Adipocyte (in vitro differentiated cells): ENCODE measurements at regions not wholly inside any gene's neighbourhood (a gene's known extent, or its start where the extent isn't known, plus 50 kb on each side); places are given as distances from the start of the nearest gene placed in this dataset.
A peak's percentile ranks its signal among the peaks of the same experiment; 100 is the strongest.

Source experiments
- DNase-seq: peaks from one replicate; pipeline ENCODE4 v3.0.0-alpha.2; 2015; ENCODE audit warnings: low read depth
- H3K27me3 ChIP-seq: replicated peaks from 2 replicates; pipeline ENCODE4 v1.7.0; 2013; ENCODE audit warnings: mild to moderate bottlenecking, low read length, moderate library complexity; ENCODE audit not compliant: control insufficient read depth, insufficient read depth
- H3K36me3 ChIP-seq: 2 replicates; pipeline ENCODE4 v1.7.0; 2013; ENCODE audit warnings: low read length, mild to moderate bottlenecking, moderate library complexity; ENCODE audit not compliant: control insufficient read depth, insufficient read depth, severe bottlenecking
- H3K4me1 ChIP-seq: 2 replicates; pipeline ENCODE4 v1.7.0; 2013; ENCODE audit warnings: mild to moderate bottlenecking, low read length, moderate library complexity; ENCODE audit not compliant: control insufficient read depth, insufficient read depth
- H3K4me3 ChIP-seq: 2 replicates; pipeline ENCODE4 v1.7.0; 2013; ENCODE audit warnings: mild to moderate bottlenecking, low read length, moderate library complexity
- H3K9ac ChIP-seq: 2 replicates; pipeline ENCODE4 v1.7.0; 2013; ENCODE audit warnings: mild to moderate bottlenecking, low read length, moderate library complexity
- H3K9me3 ChIP-seq: 2 replicates; pipeline ENCODE4 v1.7.0; 2013; ENCODE audit warnings: mild to moderate bottlenecking, low read length, moderate library complexity; ENCODE audit not compliant: control insufficient read depth

DNA sequence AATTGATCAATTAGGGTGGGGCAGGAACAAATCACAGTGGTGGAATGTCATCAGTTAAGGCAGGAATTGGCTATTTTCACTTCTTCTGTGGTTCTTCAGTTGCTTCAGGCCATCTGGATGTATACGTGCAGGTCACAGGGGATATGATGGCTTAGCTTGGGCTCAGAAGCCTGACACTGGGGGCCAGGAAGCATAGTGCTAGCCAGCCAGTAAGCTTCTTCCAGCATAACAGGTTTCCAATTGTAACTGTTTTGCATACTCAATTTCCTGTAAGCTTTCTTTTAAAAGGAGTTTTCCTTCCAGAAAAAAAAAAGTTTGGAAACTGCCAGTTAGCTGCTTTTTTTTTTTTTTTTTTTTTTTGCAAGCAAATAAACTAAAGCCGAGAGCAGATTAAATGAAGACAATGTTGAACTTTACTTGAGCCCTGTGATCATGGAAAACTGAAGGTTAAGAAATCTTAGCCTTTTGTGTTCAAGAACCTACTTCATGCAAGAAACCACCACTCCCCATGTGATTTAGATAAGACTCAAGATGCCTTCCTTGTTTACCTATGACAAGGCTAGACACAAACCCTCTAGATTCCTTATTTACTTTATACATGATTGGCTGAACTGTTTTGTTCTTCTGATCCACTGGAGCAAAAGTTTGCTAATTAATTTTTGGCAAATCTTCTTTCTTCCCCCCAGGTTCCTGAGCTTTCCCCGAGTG, 126.9 kb upstream of the LINC00305 start:
- Histone ChIP-seq H3K36me3 (no peaks in the 10 kb centered on the region), H3K27me3 (no peaks in the 10 kb centered on the region), H3K4me3 (no peak overlapping the region), H3K9me3 (peaks cover 3% of the 10 kb centered on the region), H3K9ac (peak overlapping the region; percentile 34), H3K4me1 (peaks cover 3% of the 10 kb centered on the region)
- DNase-seq: no peak

DNA sequence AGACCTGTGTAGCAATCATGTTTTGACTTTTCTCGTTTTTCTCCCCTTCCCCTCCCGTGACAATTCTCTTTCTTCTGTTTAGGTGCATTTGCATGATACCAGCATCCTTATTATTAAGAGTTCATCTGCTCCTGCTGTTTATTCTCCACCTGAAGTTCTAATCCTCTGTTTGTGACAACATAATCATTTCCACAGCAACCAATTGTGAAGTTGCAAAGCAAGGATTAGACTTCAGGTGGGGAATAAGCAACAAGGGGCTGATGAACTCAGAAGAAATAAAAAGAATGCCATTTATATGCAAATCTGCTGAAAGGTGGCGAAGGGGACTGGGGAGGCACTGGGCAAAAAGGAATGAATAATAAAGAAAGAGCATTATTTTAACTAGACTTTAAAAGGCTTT, 124.8 kb upstream of the LINC00305 start:
- DNase-seq: no peak
- Histone ChIP-seq H3K9ac (no peak overlapping the region), H3K9me3 (peaks cover 3% of the 10 kb centered on the region), H3K4me3 (no peak overlapping the region), H3K4me1 (peaks cover 3% of the 10 kb centered on the region), H3K36me3 (no peaks in the 10 kb centered on the region), H3K27me3 (no peaks in the 10 kb centered on the region)

DNA sequence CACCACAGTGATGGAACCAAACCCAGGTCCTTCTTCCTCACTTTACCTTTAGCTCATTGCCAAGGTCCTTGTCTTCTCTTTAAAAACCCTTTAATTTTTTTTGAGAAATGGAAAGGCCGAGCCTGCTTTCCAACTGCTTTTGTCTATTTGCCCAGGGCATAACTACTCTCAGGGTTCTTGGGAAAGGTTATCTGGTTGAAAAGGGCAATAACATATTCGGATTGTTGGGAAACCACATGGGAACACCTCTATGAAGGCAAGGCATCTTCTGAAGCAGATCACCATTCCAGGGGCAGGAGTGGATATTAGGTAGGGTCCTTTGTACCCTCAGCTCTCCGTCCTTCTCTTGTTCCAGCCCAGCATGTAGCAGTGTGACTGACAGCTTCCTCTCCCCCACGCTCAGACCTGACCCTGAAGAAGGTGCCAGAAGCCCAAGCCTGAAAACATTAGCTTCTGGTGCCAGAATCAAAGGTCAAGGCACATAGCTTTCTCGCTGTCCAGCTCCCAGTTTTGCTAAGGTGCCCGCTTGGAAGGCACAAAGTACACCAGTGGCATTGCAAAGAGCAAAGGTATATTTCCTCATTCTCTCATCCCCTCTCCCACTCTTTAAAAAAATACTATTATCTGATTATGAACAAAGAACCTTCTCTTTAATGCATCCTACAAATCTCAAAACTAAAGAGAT, 123.2 kb upstream of the LINC00305 start:
- H3K9me3 ChIP-seq: no peaks in the 10 kb centered on the region
- no peak for DNase-seq
- H3K27me3 ChIP-seq: no peaks in the 10 kb centered on the region
- peaks cover 3% of the 10 kb centered on the region for H3K4me1 ChIP-seq
- H3K4me3 ChIP-seq: no peak overlapping the region
- H3K36me3 ChIP-seq: no peaks in the 10 kb centered on the region
- H3K9ac ChIP-seq: no peak overlapping the region

DNA sequence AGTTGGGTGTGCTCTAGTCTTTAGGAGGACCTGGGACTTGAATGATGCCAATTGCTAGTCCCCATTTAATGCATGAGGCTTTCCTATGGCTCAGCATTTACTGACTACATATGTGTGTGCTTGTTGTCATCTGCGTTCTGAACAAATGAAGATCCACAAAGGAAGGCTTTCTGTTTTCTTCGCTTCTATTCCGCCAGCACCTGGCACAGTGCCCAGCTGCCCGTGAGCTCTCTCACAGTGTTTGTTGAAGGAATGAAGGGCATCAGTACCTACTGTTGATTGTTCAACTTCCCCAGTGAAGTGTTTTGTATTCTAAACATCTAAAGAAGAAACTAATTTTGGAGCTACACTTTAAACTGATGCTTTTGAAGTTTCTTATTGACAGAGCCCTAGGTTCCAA, 122.4 kb upstream of the LINC00305 start:
- Histone ChIP-seq H3K27me3 (no peaks in the 10 kb centered on the region), H3K36me3 (no peaks in the 10 kb centered on the region), H3K9ac (no peak overlapping the region), H3K9me3 (no peaks in the 10 kb centered on the region), H3K4me3 (no peak overlapping the region), H3K4me1 (no peaks in the 10 kb centered on the region)
- DNase-seq: no peak

DNA sequence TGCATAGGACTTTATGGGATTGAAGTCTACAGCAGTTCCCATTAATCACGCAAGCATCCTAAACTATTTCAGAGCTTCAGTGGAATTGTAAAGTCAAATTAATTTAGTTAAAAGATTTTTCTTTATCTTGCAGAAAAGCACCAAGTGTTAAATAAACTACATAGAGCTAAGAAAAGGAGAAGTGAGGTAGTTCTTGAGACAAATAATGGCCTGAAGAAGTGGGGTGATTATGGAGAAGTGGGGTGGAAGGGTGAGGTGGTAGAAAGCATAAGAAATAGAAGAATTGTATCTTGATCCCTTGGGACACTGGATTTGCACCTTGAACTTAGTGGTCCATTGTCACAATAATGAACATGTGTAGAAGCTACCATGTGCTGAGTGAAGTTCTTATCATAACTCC, 121.7 kb upstream of the LINC00305 start:
- DNase-seq: no peak
- Histone ChIP-seq H3K9me3 (no peaks in the 10 kb centered on the region), H3K9ac (no peak overlapping the region), H3K27me3 (no peaks in the 10 kb centered on the region), H3K4me1 (no peaks in the 10 kb centered on the region), H3K4me3 (no peak overlapping the region), H3K36me3 (no peaks in the 10 kb centered on the region)

DNA sequence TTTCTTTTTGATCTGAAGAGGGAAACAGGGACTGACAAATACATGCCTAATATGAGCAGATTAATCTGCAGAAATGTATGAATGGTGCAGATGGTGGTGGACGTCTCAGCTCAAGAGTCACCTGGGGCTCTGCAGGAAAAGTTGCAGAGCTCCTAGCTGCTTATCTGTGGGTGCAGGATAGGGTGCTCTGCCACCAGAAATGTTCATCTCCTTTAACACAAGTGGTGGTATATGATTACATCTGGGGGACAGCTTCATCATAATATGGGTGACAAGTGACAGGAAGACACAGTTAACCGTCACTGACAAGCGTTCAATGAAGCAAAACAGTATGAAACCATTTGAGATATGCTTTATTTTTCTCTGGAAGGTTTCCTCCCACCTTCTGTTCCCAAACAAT, 121.2 kb upstream of the LINC00305 start:
- Histone ChIP-seq H3K9ac (no peak overlapping the region), H3K4me1 (no peaks in the 10 kb centered on the region), H3K36me3 (no peaks in the 10 kb centered on the region), H3K9me3 (no peaks in the 10 kb centered on the region), H3K4me3 (no peak overlapping the region), H3K27me3 (no peaks in the 10 kb centered on the region)
- DNase-seq: no peak

DNA sequence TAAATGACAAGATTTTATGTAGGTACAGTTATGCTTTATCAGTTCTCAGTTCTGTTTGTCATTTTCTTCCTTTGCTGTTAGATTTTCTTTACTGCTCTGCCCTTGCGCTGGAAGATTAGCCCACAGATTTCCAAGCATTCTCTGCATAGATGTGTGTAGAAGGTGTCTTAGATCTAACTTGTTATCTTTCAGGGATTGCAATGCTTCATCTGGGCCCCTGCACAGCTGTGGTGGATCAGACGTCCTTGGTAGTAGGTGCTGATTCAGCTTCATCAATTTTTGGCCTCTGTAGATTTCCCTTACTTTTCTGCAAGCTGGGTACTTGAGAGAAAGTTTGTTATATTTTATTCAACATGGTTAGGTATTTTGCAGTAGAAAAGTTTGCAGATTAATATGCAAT, 115.3 kb upstream of the LINC00305 start:
- no peak for DNase-seq
- Histone ChIP-seq H3K36me3 (no peaks in the 10 kb centered on the region), H3K4me1 (no peaks in the 10 kb centered on the region), H3K27me3 (no peaks in the 10 kb centered on the region), H3K9me3 (no peaks in the 10 kb centered on the region), H3K9ac (no peak overlapping the region), H3K4me3 (no peak overlapping the region)

DNA sequence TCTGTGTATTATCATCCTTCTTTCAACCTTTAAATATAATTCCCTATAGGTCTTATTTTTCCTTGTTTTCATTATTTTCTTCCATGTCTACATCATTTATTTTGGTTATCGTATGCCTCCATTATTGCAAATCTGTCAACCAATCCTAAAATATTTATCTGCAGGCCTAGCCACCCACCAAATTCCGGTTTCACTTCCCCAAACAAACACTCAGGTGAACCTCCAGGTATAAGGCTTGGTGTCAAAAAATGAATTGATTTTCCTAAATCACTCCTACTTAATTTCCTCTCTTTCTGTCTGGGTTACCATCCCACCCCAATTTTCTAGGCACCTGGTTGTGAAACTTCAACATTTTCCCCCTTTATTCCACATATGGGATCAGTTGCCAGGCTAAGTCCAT, 111.9 kb upstream of the LINC00305 start:
- no peaks in the 10 kb centered on the region for H3K36me3 ChIP-seq
- DNase-seq: no peak
- no peaks in the 10 kb centered on the region for H3K27me3 ChIP-seq
- no peak overlapping the region for H3K4me3 ChIP-seq
- H3K4me1 ChIP-seq: no peaks in the 10 kb centered on the region
- H3K9me3 ChIP-seq: no peaks in the 10 kb centered on the region
- no peak overlapping the region for H3K9ac ChIP-seq

DNA sequence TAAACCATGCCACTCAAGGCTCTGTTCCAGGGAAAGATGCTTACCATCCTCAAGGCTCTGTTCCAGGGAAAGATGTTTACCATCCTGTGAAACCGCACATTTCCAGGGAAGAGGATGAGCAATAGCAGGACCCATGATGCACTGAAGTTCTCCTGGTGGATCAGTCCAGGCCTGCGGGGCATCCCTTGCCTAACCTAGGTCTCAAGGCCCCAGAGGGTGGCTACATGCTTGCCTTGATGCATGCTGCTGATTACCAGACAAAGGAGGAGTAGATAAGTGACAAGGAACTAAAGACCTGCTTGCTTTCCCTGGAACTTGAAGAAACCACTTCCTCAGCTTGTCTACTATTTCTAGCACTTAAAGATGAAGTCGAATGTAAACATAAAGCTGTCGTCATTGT, 111.0 kb upstream of the LINC00305 start:
- no peaks in the 10 kb centered on the region for H3K9me3 ChIP-seq
- no peak for DNase-seq
- H3K27me3 ChIP-seq: no peaks in the 10 kb centered on the region
- H3K36me3 ChIP-seq: no peaks in the 10 kb centered on the region
- no peaks in the 10 kb centered on the region for H3K4me1 ChIP-seq
- H3K9ac ChIP-seq: no peak overlapping the region
- H3K4me3 ChIP-seq: no peak overlapping the region

DNA sequence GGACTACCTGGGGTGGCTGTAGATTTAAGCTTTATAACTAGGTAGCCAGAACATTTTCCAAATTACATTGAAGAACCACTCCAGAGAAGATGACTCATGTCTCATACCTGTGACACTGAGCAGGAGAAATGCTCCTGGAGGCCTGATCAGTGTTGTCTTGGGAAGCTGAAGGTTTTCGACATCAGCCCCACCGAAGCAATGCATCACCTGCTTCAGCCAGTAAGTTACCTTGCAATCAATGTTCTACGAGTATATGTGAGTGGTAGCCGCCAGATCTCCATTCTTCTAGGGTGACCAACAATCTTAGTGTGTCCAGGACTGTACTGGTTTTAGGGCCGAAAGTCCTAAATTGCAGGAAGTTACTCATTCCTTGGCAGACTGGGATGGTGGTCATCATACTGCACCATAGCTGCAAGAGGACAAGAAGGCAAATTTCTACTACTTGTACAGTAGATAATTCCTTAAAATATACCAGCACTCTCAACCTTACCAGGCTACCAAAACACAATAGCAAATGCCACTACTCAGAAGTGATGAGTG, 109.3 kb upstream of the LINC00305 start:
- Histone ChIP-seq H3K4me3 (no peak overlapping the region), H3K27me3 (no peaks in the 10 kb centered on the region), H3K9me3 (no peaks in the 10 kb centered on the region), H3K36me3 (no peaks in the 10 kb centered on the region), H3K9ac (no peak overlapping the region), H3K4me1 (no peaks in the 10 kb centered on the region)
- DNase-seq: no peak

DNA sequence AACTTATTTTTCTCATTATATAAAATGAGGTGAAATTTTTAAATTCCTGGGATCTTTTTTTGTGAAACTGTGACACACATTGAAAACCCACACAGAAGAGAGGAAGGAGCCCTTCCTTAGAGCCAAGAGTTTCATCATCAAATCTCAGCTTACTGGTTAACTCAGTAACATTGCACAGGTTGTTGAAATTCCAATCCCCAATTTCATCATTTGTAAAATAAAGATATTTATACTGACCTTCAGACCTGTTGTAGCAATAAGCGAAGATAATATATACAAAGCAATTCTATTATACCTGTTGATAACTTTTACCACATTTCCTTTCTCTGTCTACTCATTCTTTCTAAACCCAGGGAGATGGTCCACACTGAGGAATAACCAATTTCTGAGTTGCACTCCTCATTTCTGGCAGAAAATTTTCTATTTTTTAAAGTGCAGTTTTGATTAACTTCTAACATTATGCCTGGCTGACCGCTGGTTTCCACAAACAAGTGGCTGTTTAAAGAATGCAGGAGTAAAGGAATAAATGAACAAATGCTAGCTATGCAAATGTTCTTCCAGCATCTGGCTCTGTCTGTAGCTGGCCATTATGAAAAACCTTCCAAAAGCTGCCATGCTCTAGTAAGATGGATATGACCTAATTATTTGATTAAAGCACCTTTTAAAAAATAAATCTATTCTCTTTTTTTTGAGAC, 105.7 kb upstream of the LINC00305 start:
- Histone ChIP-seq H3K4me3 (no peak overlapping the region), H3K36me3 (no peaks in the 10 kb centered on the region), H3K9ac (no peak overlapping the region), H3K9me3 (no peaks in the 10 kb centered on the region), H3K4me1 (no peaks in the 10 kb centered on the region), H3K27me3 (no peaks in the 10 kb centered on the region)
- DNase-seq: no peak
